ENCODE measurements at regions not wholly inside any gene's neighbourhood (a gene's known extent, or its start where the extent isn't known, plus 50 kb on each side); places are given as distances from the start of the nearest gene placed in this dataset.

DNA sequence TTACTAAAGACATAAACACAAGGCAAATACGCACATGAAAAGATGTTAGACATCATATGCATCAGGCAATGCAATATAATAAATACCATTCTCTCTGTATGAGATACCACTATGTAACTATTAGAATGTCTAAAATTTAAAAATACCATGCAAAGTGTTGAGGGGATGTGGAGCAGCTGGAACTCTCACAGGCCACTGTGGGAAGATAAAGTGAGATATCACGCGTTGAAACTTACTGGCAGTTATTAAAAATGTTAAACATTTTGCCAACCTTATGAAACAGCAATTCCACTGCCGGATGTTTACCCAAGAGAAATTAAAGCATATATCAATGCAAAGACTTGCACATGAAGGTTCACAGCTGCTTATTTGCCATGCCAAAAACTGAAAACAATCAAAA, 556.7 kb downstream of the LRRC70 start:
- no peak for TF ChIP-seq POLR2A (IDR thresholded peaks at IDR 0.05)
- TF ChIP-seq, protein P1, sequence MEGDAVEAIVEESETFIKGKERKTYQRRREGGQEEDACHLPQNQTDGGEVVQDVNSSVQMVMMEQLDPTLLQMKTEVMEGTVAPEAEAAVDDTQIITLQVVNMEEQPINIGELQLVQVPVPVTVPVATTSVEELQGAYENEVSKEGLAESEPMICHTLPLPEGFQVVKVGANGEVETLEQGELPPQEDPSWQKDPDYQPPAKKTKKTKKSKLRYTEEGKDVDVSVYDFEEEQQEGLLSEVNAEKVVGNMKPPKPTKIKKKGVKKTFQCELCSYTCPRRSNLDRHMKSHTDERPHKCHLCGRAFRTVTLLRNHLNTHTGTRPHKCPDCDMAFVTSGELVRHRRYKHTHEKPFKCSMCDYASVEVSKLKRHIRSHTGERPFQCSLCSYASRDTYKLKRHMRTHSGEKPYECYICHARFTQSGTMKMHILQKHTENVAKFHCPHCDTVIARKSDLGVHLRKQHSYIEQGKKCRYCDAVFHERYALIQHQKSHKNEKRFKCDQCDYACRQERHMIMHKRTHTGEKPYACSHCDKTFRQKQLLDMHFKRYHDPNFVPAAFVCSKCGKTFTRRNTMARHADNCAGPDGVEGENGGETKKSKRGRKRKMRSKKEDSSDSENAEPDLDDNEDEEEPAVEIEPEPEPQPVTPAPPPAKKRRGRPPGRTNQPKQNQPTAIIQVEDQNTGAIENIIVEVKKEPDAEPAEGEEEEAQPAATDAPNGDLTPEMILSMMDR (IDR thresholded peaks at IDR 0.05 in 4 of 5, conservative IDR thresholded peaks at IDR 0.05 in 1 of 5): no peak
- Histone ChIP-seq H3K4me1 (no peaks in the 10 kb centered on the region), H3K27ac (no peak overlapping the region), H3K4me3 (no peak overlapping the region), H3K27me3 (no peaks in the 10 kb centered on the region), H3K9me3 (no peaks in the 10 kb centered on the region), H3K36me3 (no peaks in the 10 kb centered on the region)
- DNase-seq (no peak), ATAC-seq (no peak)
- intact Hi-C loops (cut with DNase I; ENCODE audit: low total_unique reads) (no loop called here), in situ Hi-C loops (cut with MboI; ENCODE audit: low sequenced_read_pairs in 4 of 4) (no loop called here)

DNA sequence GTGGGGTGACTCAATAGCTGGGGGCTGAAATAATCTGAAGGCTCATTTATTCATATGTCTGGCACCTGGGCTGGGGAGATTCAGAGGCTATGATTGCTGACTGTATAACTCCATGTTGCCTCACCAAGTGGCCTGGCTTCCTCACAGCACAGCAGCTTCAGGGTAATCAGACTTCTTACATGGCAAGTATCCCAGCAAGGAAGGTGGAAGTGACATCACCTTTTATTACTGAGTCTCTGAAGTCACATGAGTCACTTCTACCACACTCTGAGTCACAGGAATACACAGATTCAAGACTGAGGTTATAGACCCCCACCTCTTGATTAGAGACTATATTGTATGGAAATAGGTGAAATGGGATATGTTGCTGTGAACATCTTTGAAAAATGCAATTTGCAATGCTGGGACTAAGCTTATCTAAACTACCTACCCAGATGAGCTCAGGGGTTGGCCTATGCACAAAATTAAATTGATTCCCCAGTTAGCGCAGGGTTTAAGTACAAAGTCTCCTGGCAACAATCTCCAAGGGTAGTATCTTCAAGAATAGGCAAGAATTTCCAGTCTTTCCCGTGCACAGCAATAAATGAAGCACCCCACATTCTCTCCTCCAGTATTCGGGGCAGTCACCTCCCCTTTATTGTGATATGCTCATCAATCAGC, 553.1 kb downstream of the LRRC70 start:
- DNase-seq (no peak), ATAC-seq (no peak)
- no peak for TF ChIP-seq POLR2A (IDR thresholded peaks at IDR 0.05)
- TF ChIP-seq, protein P1 (IDR thresholded peaks at IDR 0.05 in 4 of 5, conservative IDR thresholded peaks at IDR 0.05 in 1 of 5): no peak
- in situ Hi-C loops (cut with MboI; ENCODE audit: low sequenced_read_pairs in 4 of 4): no loop called here
- H3K4me1 ChIP-seq: no peaks in the 10 kb centered on the region
- no peaks in the 10 kb centered on the region for H3K9me3 ChIP-seq
- H3K4me3 ChIP-seq: no peak overlapping the region
- intact Hi-C loops (cut with DNase I; ENCODE audit: low total_unique reads): no loop called here
- H3K36me3 ChIP-seq: no peaks in the 10 kb centered on the region
- H3K27me3 ChIP-seq: no peaks in the 10 kb centered on the region
- H3K27ac ChIP-seq: no peak overlapping the region

DNA sequence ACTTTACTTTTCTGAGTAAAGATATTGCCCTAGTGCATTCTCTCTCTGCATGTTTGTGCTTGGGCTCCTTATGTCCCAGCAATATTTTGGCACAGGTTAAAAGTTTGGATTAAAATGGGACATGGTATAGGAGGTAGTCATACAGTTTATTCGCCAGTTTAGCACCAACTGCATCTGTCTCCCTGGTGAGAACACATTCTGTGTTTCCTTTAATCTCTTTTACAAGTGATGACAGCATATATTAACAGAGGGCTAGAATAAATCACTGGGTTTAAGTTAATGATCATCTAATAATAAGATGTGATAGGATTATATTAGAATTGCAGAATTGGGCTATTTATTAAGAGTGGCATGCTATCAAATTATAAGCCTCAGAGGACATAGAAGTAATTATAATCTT, 550.1 kb downstream of the LRRC70 start:
- no peaks in the 10 kb centered on the region for H3K9me3 ChIP-seq
- H3K27me3 ChIP-seq: no peaks in the 10 kb centered on the region
- H3K36me3 ChIP-seq: no peaks in the 10 kb centered on the region
- in situ Hi-C loops (cut with MboI; ENCODE audit: low sequenced_read_pairs in 4 of 4): no loop called here
- H3K4me1 ChIP-seq: no peaks in the 10 kb centered on the region
- no peak overlapping the region for H3K4me3 ChIP-seq
- DNase-seq (no peak), ATAC-seq (no peak)
- TF ChIP-seq, protein P1 (IDR thresholded peaks at IDR 0.05 in 4 of 5, conservative IDR thresholded peaks at IDR 0.05 in 1 of 5): no peak
- no peak for TF ChIP-seq POLR2A (IDR thresholded peaks at IDR 0.05)
- H3K27ac ChIP-seq: no peak overlapping the region
- intact Hi-C loops (cut with DNase I; ENCODE audit: low total_unique reads): no loop called here

DNA sequence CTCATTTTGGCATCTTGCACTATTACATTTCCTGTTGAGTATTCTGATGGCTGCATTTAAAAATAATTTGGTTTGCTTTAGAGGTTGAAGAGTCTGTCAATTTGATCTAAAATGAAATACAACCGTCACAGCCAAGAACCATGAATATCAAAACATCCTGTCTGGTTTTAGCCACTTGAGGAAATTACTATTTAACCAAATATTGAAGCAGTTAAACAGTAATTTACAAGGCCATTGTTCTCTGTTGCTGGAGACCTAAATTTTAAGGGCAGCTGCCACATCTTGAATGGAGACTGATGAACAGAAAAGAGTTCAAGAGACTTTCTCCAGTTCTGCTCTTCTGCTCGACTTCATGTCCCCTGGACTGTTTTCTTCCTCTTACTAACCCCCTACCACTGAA, 549.4 kb downstream of the LRRC70 start:
- H3K27me3 ChIP-seq: no peaks in the 10 kb centered on the region
- no peaks in the 10 kb centered on the region for H3K36me3 ChIP-seq
- in situ Hi-C loops (cut with MboI; ENCODE audit: low sequenced_read_pairs in 4 of 4) (no loop called here), intact Hi-C loops (cut with DNase I; ENCODE audit: low total_unique reads) (no loop called here)
- no peak overlapping the region for H3K4me3 ChIP-seq
- no peaks in the 10 kb centered on the region for H3K4me1 ChIP-seq
- no peak for TF ChIP-seq POLR2A (IDR thresholded peaks at IDR 0.05)
- TF ChIP-seq, protein P1 (IDR thresholded peaks at IDR 0.05 in 4 of 5, conservative IDR thresholded peaks at IDR 0.05 in 1 of 5): no peak
- no peak overlapping the region for H3K27ac ChIP-seq
- H3K9me3 ChIP-seq: no peaks in the 10 kb centered on the region
- DNase-seq: no peak
- ATAC-seq: no peak

DNA sequence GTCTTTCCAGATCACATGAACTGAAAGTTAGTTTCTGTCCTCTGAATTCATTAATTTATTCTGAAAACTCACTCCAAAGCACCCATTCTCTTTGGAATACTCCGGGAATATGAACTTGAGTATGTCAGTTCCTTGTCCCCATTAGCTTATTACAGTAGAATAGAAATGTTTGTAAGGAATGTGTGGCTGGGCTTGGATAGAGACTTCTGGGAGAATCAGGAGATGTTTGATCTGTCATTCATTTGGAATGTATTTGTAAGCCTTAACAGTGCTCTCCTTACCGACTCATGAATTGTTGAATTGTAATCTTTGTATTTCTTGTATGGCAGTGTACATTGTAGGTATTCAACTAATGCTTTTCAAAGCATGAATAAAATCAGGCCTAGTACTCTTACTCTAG, 548.4 kb downstream of the LRRC70 start:
- no peak overlapping the region for H3K4me3 ChIP-seq
- H3K9me3 ChIP-seq: no peaks in the 10 kb centered on the region
- in situ Hi-C loops (cut with MboI; ENCODE audit: low sequenced_read_pairs in 4 of 4): no loop called here
- DNase-seq (no peak), ATAC-seq (no peak)
- no peak overlapping the region for H3K27ac ChIP-seq
- intact Hi-C loops (cut with DNase I; ENCODE audit: low total_unique reads): no loop called here
- H3K36me3 ChIP-seq: no peaks in the 10 kb centered on the region
- no peaks in the 10 kb centered on the region for H3K4me1 ChIP-seq
- no peak for TF ChIP-seq POLR2A (IDR thresholded peaks at IDR 0.05)
- no peaks in the 10 kb centered on the region for H3K27me3 ChIP-seq
